PC-3 (cell line): ENCODE measurements at regions not wholly inside any gene's neighbourhood (a gene's known extent, or its start where the extent isn't known, plus 50 kb on each side); places are given as distances from the start of the nearest gene placed in this dataset.

Source experiments
- ATAC-seq: fragments of 200-7000 bp; cut with Tn5 transposase; 2 replicates; pipeline ENCODE4 v1.9.1; 2020; ENCODE audit warnings: mild to moderate bottlenecking, moderate library complexity
- BruUV-seq: library from RNA; stranded (reverse); fragments of 400-500 nt; replicated peaks from 2 replicates; lab custom pipeline; 2021; lab: Mats Ljungman, UMichigan
- CTCF ChIA-PET: fragments of 300-600 bp; sonication (Branson Sonifier 250); formaldehyde crosslinking; loops from one replicate; lab custom pipeline; 2022; ENCODE audit warnings: antibody characterized with exemption; lab: Charles Lee
- POLR2A ChIA-PET: fragments of 300-600 bp; sonication (Branson Sonifier 250); formaldehyde crosslinking; loops from one replicate; lab custom pipeline; 2022; ENCODE audit warnings: antibody characterized with exemption; ENCODE audit not compliant: unreplicated experiment; lab: Charles Lee
- DNase-seq: peaks from one replicate; pipeline ENCODE4 v3.0.0-alpha.2; 2015
- H2AFZ ChIP-seq: fragments of 300-600 bp; sonication (generic); 2 replicates; pipeline ENCODE4 v1.6.0; 2016; ENCODE audit warnings: antibody characterized with exemption, low read length
- H3F3A ChIP-seq: fragments of 300-600 bp; sonication (generic); one replicate; pipeline ENCODE4 v1.6.0; 2017; ENCODE audit warnings: antibody characterized with exemption, low read length, control low read depth, mild to moderate bottlenecking; ENCODE audit not compliant: unreplicated experiment
- H3K27ac ChIP-seq: fragments of 300-600 bp; sonication (generic); 2 replicates; pipeline ENCODE4 v1.5.1; 2016; ENCODE audit warnings: mild to moderate bottlenecking, low read length
- H3K27me3 ChIP-seq: fragments of 300-600 bp; sonication (generic); 2 replicates; pipeline ENCODE4 v1.6.1; 2016; ENCODE audit warnings: low read length, mixed read lengths
- H3K36me3 ChIP-seq: fragments of 300-600 bp; sonication (generic); 2 replicates; pipeline ENCODE4 v1.6.1; 2016; ENCODE audit warnings: low read depth, mixed run types, low read length, mixed read lengths
- H3K4me1 ChIP-seq: fragments of 300-600 bp; sonication (generic); 2 replicates; pipeline ENCODE4 v1.5.1; 2016; ENCODE audit warnings: low read length; ENCODE audit not compliant: insufficient read depth
- H3K4me2 ChIP-seq: fragments of 300-600 bp; sonication (generic); 2 replicates; pipeline ENCODE4 v1.6.0; 2016; ENCODE audit warnings: low read length
- H3K4me3 ChIP-seq: fragments of 300-600 bp; sonication (generic); 2 replicates; pipeline ENCODE4 v1.5.1; 2016; ENCODE audit warnings: mild to moderate bottlenecking, low read length, mixed read lengths
- H3K79me2 ChIP-seq: fragments of 300-600 bp; sonication (generic); 2 replicates; pipeline ENCODE4 v1.6.1; 2017; ENCODE audit warnings: low read length, mixed read lengths
- H3K9ac ChIP-seq: fragments of 300-600 bp; sonication (generic); 2 replicates; pipeline ENCODE4 v1.6.0; 2016; ENCODE audit warnings: mild to moderate bottlenecking, low read length
- H3K9me2 ChIP-seq: fragments of 300-600 bp; sonication (generic); replicated peaks from 2 replicates; pipeline ENCODE4 v1.6.1; 2016; ENCODE audit warnings: mixed run types, low read length, mixed read lengths
- H3K9me3 ChIP-seq: fragments of 300-600 bp; sonication (generic); 2 replicates; pipeline ENCODE4 v1.6.1; 2016; ENCODE audit warnings: low read length, mixed read lengths
- H4K20me1 ChIP-seq: fragments of 300-600 bp; sonication (generic); 2 replicates; pipeline ENCODE4 v1.6.1; 2016; ENCODE audit warnings: low read length, mixed read lengths
- CTCF ChIP-seq: fragments of 300-600 bp; sonication (generic); conservative IDR thresholded peaks from 2 replicates; pipeline ENCODE4 v1.5.1; 2017; ENCODE audit warnings: antibody characterized with exemption, low read depth, mild to moderate bottlenecking, low read length
- EZH2 ChIP-seq: fragments of 300-600 bp; sonication (generic); IDR thresholded peaks from one replicate; pipeline ENCODE4 v1.6.1; 2017; ENCODE audit warnings: antibody characterized with exemption, mild to moderate bottlenecking, low read length; ENCODE audit not compliant: unreplicated experiment
- EZH2phosphoT487 ChIP-seq: fragments of 300-600 bp; sonication (generic); IDR thresholded peaks from 2 replicates; pipeline ENCODE4 v1.6.1; 2018; ENCODE audit warnings: mild to moderate bottlenecking, antibody characterized with exemption, low read length, borderline replicate concordance
- intact Hi-C: fragments of 100-400 bp; cut with micrococcal nuclease; formaldehyde crosslinking; loops from 2 replicates; pipeline ENCODE4 v1.9.0; 2023

GRCh38 chr5:145050181-145050580 lies 785.0 kb downstream of the PRELID2 start:
- Histone ChIP-seq H3K4me1 (no peaks in the 10 kb centered on the region), H4K20me1 (no peaks in the 10 kb centered on the region), H3K27ac (no peak overlapping the region), H3K79me2 (no peaks in the 10 kb centered on the region), H3K9ac (no peak overlapping the region), H3F3A (no peaks in the 10 kb centered on the region), H2AFZ (no peak overlapping the region), H3K27me3 (no peaks in the 10 kb centered on the region), H3K4me3 (no peak overlapping the region), H3K9me3 (no peaks in the 10 kb centered on the region), H3K9me2 (no peaks in the 10 kb centered on the region), H3K36me3 (no peaks in the 10 kb centered on the region), H3K4me2 (no peak overlapping the region)
- intact Hi-C loops: no loop called here
- TF ChIP-seq EZH2 (no peak), EZH2phosphoT487 (no peak), CTCF (no peak)
- BruUV-seq: no TSS peak
- POLR2A ChIA-PET: no interaction called here
- CTCF ChIA-PET: no interaction called here
- ATAC-seq (no peak), DNase-seq (no peak)

- H3K4me1 ChIP-seq: no peaks in the 10 kb centered on the region
- DNase-seq (no peak), ATAC-seq (no peak)
- no peak overlapping the region for H3K4me3 ChIP-seq
- H3K4me2 ChIP-seq: no peak overlapping the region
- TF ChIP-seq EZH2phosphoT487: no peak
- no peak for TF ChIP-seq CTCF
- TF ChIP-seq EZH2: no peak
- POLR2A ChIA-PET: no interaction called here
- no peak overlapping the region for H3K9ac ChIP-seq
- H3K9me2 ChIP-seq: no peaks in the 10 kb centered on the region
- no peak overlapping the region for H3K27ac ChIP-seq
- no peaks in the 10 kb centered on the region for H3F3A ChIP-seq
- no peaks in the 10 kb centered on the region for H3K36me3 ChIP-seq
- H3K79me2 ChIP-seq: no peaks in the 10 kb centered on the region
- CTCF ChIA-PET: no interaction called here
- no peaks in the 10 kb centered on the region for H4K20me1 ChIP-seq
- no peaks in the 10 kb centered on the region for H3K9me3 ChIP-seq
- BruUV-seq: no TSS peak
- H2AFZ ChIP-seq: no peak overlapping the region
- no peaks in the 10 kb centered on the region for H3K27me3 ChIP-seq
- intact Hi-C loops: no loop called here
These were observed 790.2 kb downstream of the PRELID2 start for GRCh38 chr5:145044970-145045369.

GRCh38 chr5:145028626-145029025 lies 806.5 kb downstream of the PRELID2 start:
- no peak for DNase-seq
- Histone ChIP-seq H3K9me3 (no peaks in the 10 kb centered on the region), H3K27ac (no peak overlapping the region), H3K27me3 (no peaks in the 10 kb centered on the region), H3K4me3 (no peak overlapping the region), H2AFZ (no peak overlapping the region), H3K9me2 (no peaks in the 10 kb centered on the region), H3K79me2 (no peaks in the 10 kb centered on the region), H3K9ac (no peak overlapping the region), H3F3A (no peaks in the 10 kb centered on the region), H4K20me1 (no peaks in the 10 kb centered on the region), H3K36me3 (no peaks in the 10 kb centered on the region), H3K4me1 (no peaks in the 10 kb centered on the region), H3K4me2 (no peak overlapping the region)
- CTCF ChIA-PET: no interaction called here
- no peak for ATAC-seq
- BruUV-seq: no TSS peak
- POLR2A ChIA-PET: no interaction called here
- intact Hi-C loops: no loop called here
- TF ChIP-seq CTCF (no peak), EZH2 (no peak), EZH2phosphoT487 (no peak)
